Left lung (tissue), 4 donors: ENCODE measurements at regions not wholly inside any gene's neighbourhood (a gene's known extent, or its start where the extent isn't known, plus 50 kb on each side); places are given as distances from the start of the nearest gene placed in this dataset.

Experiments used
- ATAC-seq: fragments of 200-7000 bp; cut with Tn5 transposase; one replicate; pipeline ENCODE4 v1.9.1; 2020; ENCODE audit warnings: moderate library complexity
- DNase-seq, 4 donors: peaks; one replicate each; pipeline ENCODE4 v3.0.0-alpha.2; 2013 to 2020
- H3K27ac ChIP-seq, 2 donors: fragments of 200-600 bp; sonication (generic) in 1 of 2; one replicate each; pipeline versions ENCODE4 v1.5.0 to v1.8.0; 2020 to 2021
- H3K27me3 ChIP-seq, 2 donors: fragments of 200-600 bp; sonication (generic) in 1 of 2; one replicate each; pipeline versions ENCODE4 v1.5.0 to v1.8.0; 2020 to 2021
- H3K36me3 ChIP-seq, 2 donors: fragments of 200-600 bp; sonication (generic) in 1 of 2; one replicate each; pipeline versions ENCODE4 v1.5.0 to v1.8.0; 2020 to 2021
- H3K4me1 ChIP-seq, 2 donors: fragments of 200-600 bp; one replicate each; pipeline ENCODE4 v1.8.0; 2021
- H3K4me3 ChIP-seq, 2 donors: fragments of 200-600 bp; sonication (generic) in 1 of 2; one replicate each; pipeline versions ENCODE4 v1.5.0 to v1.8.0; 2020 to 2021; ENCODE audit warnings: mild to moderate bottlenecking in 1 of 2
- H3K9me3 ChIP-seq, 2 donors: fragments of 200-600 bp; sonication (generic) in 1 of 2; one replicate each; pipeline versions ENCODE4 v1.5.0 to v1.8.0; 2020 to 2021
- CTCF ChIP-seq, 2 donors: fragments of 200-600 bp; sonication (generic) in 1 of 2; IDR thresholded peaks; one replicate each; pipeline versions ENCODE4 v1.5.0 to v1.8.0; 2021; ENCODE audit warnings: antibody characterized with exemption in 2 of 2
- intact Hi-C, 2 donors: fragments of 100-400 bp; cut with DNase I; formaldehyde crosslinking; loops; one replicate each; pipeline versions ENCODE4 v1.11.2 to v1.14.2; 2022
- donor health status: DM: no; HTN: yes; CAD: no.
- donor health status: DM: no; HTN: no; CAD: no.

- no peak for DNase-seq
- no peaks in the 10 kb centered on the region for H3K4me1 ChIP-seq
- intact Hi-C loops: no loop called here
- H3K27me3 ChIP-seq: no peaks in the 10 kb centered on the region
- no peak for ATAC-seq
- no peak for TF ChIP-seq CTCF (IDR thresholded peaks at IDR 0.05)
- H3K36me3 ChIP-seq: no peaks in the 10 kb centered on the region
- H3K9me3 ChIP-seq: no peaks in the 10 kb centered on the region
- no peak overlapping the region for H3K4me3 ChIP-seq
- H3K27ac ChIP-seq: no peak overlapping the region
These were observed 441.6 kb upstream of the FBXO33 start for GRCh38 chr14:39873791-39874190.

GRCh38 chr14:39868949-39869348, 436.7 kb upstream of the FBXO33 start:
- TF ChIP-seq CTCF (IDR thresholded peaks at IDR 0.05): no peak
- Histone ChIP-seq H3K4me1 (no peaks in the 10 kb centered on the region), H3K36me3 (no peaks in the 10 kb centered on the region), H3K27me3 (no peaks in the 10 kb centered on the region), H3K4me3 (no peak overlapping the region), H3K9me3 (no peaks in the 10 kb centered on the region), H3K27ac (no peak overlapping the region)
- intact Hi-C loops: no loop called here
- no peak for DNase-seq
- ATAC-seq: no peak

DNA sequence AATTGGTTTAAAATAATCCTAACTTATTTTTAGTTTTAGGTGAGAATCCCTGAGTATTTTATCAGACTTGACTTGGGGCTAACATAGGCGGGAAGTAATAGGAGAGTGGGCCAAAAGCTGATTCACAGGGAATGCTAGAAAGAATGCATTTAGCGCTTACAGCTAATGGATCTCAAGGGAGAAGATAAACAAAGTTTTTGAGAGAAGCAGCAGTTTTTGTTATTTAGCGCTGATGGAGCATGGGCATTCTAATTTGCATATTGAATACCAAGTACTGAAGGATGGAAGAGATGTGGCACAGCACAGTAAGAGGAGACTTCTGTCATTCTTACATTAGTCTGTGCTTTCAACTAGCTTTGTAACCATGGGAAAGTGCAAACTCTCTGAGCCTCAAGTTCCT, 436.0 kb upstream of the FBXO33 start:
- Histone ChIP-seq H3K4me1 (no peaks in the 10 kb centered on the region), H3K27me3 (no peaks in the 10 kb centered on the region), H3K9me3 (no peaks in the 10 kb centered on the region), H3K4me3 (no peak overlapping the region), H3K36me3 (no peaks in the 10 kb centered on the region), H3K27ac (no peak overlapping the region)
- DNase-seq (no peak), ATAC-seq (no peak)
- intact Hi-C loops: no loop called here
- no peak for TF ChIP-seq CTCF (IDR thresholded peaks at IDR 0.05)

DNA sequence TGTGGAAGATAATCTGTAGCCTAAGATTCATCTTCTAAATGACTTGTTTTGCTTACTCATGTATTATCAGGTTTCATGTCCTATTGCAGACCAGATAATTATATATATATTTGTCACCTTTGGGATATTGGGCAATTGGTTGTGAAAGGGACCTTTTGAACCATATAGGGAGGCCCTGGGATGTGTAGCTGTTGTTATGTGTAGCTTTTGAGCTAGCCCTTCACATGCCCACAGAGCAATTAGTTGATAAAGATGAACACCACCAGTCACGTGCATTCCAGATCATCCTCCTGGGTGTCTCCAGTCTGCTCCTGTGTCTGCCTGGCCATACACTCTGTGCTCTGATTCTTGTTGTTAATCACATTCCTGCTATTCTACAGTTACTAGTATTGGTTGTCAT, 431.2 kb upstream of the FBXO33 start:
- TF ChIP-seq CTCF (IDR thresholded peaks at IDR 0.05): no peak
- no peaks in the 10 kb centered on the region for H3K36me3 ChIP-seq
- H3K27me3 ChIP-seq: no peaks in the 10 kb centered on the region
- no peak overlapping the region for H3K27ac ChIP-seq
- H3K4me3 ChIP-seq: no peak overlapping the region
- ATAC-seq (no peak), DNase-seq (no peak)
- no peaks in the 10 kb centered on the region for H3K4me1 ChIP-seq
- intact Hi-C loops: no loop called here
- no peaks in the 10 kb centered on the region for H3K9me3 ChIP-seq

- no peaks in the 10 kb centered on the region for H3K36me3 ChIP-seq
- intact Hi-C loops: no loop called here
- ATAC-seq (no peak), DNase-seq (no peak)
- no peaks in the 10 kb centered on the region for H3K4me1 ChIP-seq
- no peak overlapping the region for H3K4me3 ChIP-seq
- no peak overlapping the region for H3K27ac ChIP-seq
- no peaks in the 10 kb centered on the region for H3K27me3 ChIP-seq
- TF ChIP-seq CTCF (IDR thresholded peaks at IDR 0.05): no peak
- no peaks in the 10 kb centered on the region for H3K9me3 ChIP-seq
These were observed 429.5 kb upstream of the FBXO33 start for GRCh38 chr14:39861696-39862095.
